HEK293 (cell line): ENCODE measurements at regions not wholly inside any gene's neighbourhood (a gene's known extent, or its start where the extent isn't known, plus 50 kb on each side); places are given as distances from the start of the nearest gene placed in this dataset.

Experiments
- CTCF ChIA-PET: fragments of 350-600 bp; formaldehyde crosslinking; extraction: SDS; loops from one replicate; lab custom pipeline; 2021; ENCODE audit warnings: antibody characterized with exemption; lab: Yijun Ruan, JAX
- POLR2A ChIA-PET: fragments of 300-600 bp; formaldehyde crosslinking; extraction: SDS; loops from one replicate; lab custom pipeline; 2020; ENCODE audit warnings: antibody characterized with exemption, inconsistent platforms; lab: Yijun Ruan, JAX
- H3K27ac ChIP-seq: fragments of 200-500 bp; sonication (Bioruptor generic); 2 replicates; pipeline ENCODE4 v1.5.1; 2014; ENCODE audit warnings: low read depth, low read length, control low read depth, inconsistent platforms; ENCODE audit errors: extremely low read depth
- H3K36me3 ChIP-seq, 2 experiments: fragments of 200-500 bp in 1 of 2; sonication (Bioruptor generic) in 1 of 2; 1 replicate in 1 of 2; 2 replicates in 1 of 2; pipeline ENCODE4 v1.5.1; 2014 to 2017; ENCODE audit warnings: inconsistent platforms in 2 of 2, low read length in 2 of 2; ENCODE audit not compliant: control insufficient read depth in 2 of 2, insufficient read depth in 1 of 2
- H3K4me1 ChIP-seq: fragments of 200-500 bp; sonication (Bioruptor generic); 2 replicates; pipeline ENCODE4 v1.5.1; 2014; ENCODE audit warnings: mild to moderate bottlenecking, low read length, inconsistent platforms; ENCODE audit not compliant: control insufficient read depth, insufficient read depth
- H3K4me3 ChIP-seq: 2 replicates; pipeline ENCODE4 v1.5.1; 2011; ENCODE audit warnings: low read depth, mild to moderate bottlenecking, control low read depth, low read length, moderate library complexity
- H3K9me3 ChIP-seq: fragments of 200-500 bp; sonication (Bioruptor generic); 2 replicates; pipeline ENCODE4 v1.5.1; 2014; ENCODE audit warnings: low read depth, low read length, inconsistent platforms; ENCODE audit not compliant: control insufficient read depth, insufficient read depth
- GFI1B ChIP-seq: fragments of 450-650 bp; formaldehyde crosslinking; IDR thresholded peaks from 2 replicates; pipeline ENCODE4 v1.5.1; 2016; ENCODE audit warnings: missing biosample characterization, missing genetic modification characterization
- SETDB1 ChIP-seq: IDR thresholded peaks from one replicate; pipeline ENCODE4 v1.6.1; 2017; ENCODE audit warnings: mild to moderate bottlenecking, low read length, moderate library complexity, mixed read lengths; ENCODE audit not compliant: insufficient read length
- SP2 ChIP-seq: fragments of 450-650 bp; formaldehyde crosslinking; IDR thresholded peaks from 2 replicates; pipeline ENCODE4 v1.5.1; 2016; ENCODE audit warnings: missing biosample characterization, missing genetic modification characterization
- SP7 ChIP-seq: fragments of 450-650 bp; formaldehyde crosslinking; IDR thresholded peaks from 2 replicates; pipeline ENCODE4 v1.5.1; 2016; ENCODE audit warnings: missing biosample characterization, missing genetic modification characterization
- TRIM28 ChIP-seq: IDR thresholded peaks from 2 replicates; pipeline ENCODE4 v1.6.1; 2011; ENCODE audit warnings: low read length, control low read depth, borderline replicate concordance
- WT1 ChIP-seq: fragments of 450-650 bp; formaldehyde crosslinking; IDR thresholded peaks from 2 replicates; pipeline ENCODE4 v1.5.1; 2016; ENCODE audit warnings: missing biosample characterization, missing genetic modification characterization
- ZBTB11 ChIP-seq: fragments of 450-650 bp; formaldehyde crosslinking; conservative IDR thresholded peaks from 2 replicates; pipeline ENCODE4 v1.5.1; 2016; ENCODE audit warnings: low read depth, missing biosample characterization, missing genetic modification characterization
- ZNF112 ChIP-seq: fragments of 450-650 bp; formaldehyde crosslinking; IDR thresholded peaks from 2 replicates; pipeline ENCODE4 v1.5.0; 2017; ENCODE audit warnings: missing biosample characterization, missing genetic modification characterization
- ZNF114 ChIP-seq: fragments of 450-650 bp; formaldehyde crosslinking; IDR thresholded peaks from 2 replicates; pipeline ENCODE4 v1.5.0; 2017; ENCODE audit warnings: missing biosample characterization, missing genetic modification characterization
- ZNF169 ChIP-seq: fragments of 450-650 bp; formaldehyde crosslinking; IDR thresholded peaks from 2 replicates; pipeline ENCODE4 v1.5.1; 2016; ENCODE audit warnings: missing biosample characterization, missing genetic modification characterization
- ZNF239 ChIP-seq: fragments of 450-650 bp; formaldehyde crosslinking; IDR thresholded peaks from 2 replicates; pipeline ENCODE4 v1.5.1; 2016; ENCODE audit warnings: missing biosample characterization, missing genetic modification characterization
- ZNF274 ChIP-seq, 2 experiments: fragments of 200-500 bp in 1 of 2; fragments of 450-650 bp in 1 of 2; sonication (Bioruptor generic) in 1 of 2; formaldehyde crosslinking in 1 of 2; IDR thresholded peaks; 2 replicates each; pipeline versions ENCODE4 v1.5.1 to v1.6.1; 2014 to 2016; ENCODE audit warnings: borderline replicate concordance in 1 of 2, inconsistent platforms in 1 of 2, low read length in 1 of 2, missing biosample characterization in 1 of 2, missing genetic modification characterization in 1 of 2
- ZNF292 ChIP-seq: fragments of 450-650 bp; formaldehyde crosslinking; IDR thresholded peaks from 2 replicates; pipeline ENCODE4 v1.5.1; 2016; ENCODE audit warnings: low read depth, missing biosample characterization, missing genetic modification characterization, borderline replicate concordance
- ZNF37A ChIP-seq: fragments of 450-650 bp; IDR thresholded peaks from 2 replicates; pipeline ENCODE4 v1.5.1; 2018; ENCODE audit warnings: missing biosample characterization, missing genetic modification characterization
- ZNF404 ChIP-seq: fragments of 450-650 bp; formaldehyde crosslinking; IDR thresholded peaks from 2 replicates; pipeline ENCODE4 v1.5.1; 2017; ENCODE audit warnings: missing biosample characterization, missing genetic modification characterization
- ZNF513 ChIP-seq: fragments of 450-650 bp; IDR thresholded peaks from 2 replicates; pipeline ENCODE4 v1.5.1; 2018; ENCODE audit warnings: missing biosample characterization, missing genetic modification characterization
- ZNF843 ChIP-seq: fragments of 450-650 bp; formaldehyde crosslinking; IDR thresholded peaks from 2 replicates; pipeline ENCODE4 v1.5.1; 2016; ENCODE audit warnings: missing biosample characterization, missing genetic modification characterization

GRCh38 chr6:16812993-16813392 is 51.7 kb upstream of the ATXN1 start:
- Histone ChIP-seq H3K27ac (no peak overlapping the region), H3K9me3 (no peaks in the 10 kb centered on the region), H3K4me3 (no peak overlapping the region)
- POLR2A ChIA-PET = no interaction called here
- TF ChIP-seq ZBTB11 = no peak
- no peak for TF ChIP-seq ZNF114 (tag by site-specific recombination)
- no peak for TF ChIP-seq ZNF513 (tag by site-specific recombination)
- TF ChIP-seq ZNF169 = no peak
- no peak for TF ChIP-seq WT1
- TF ChIP-seq TRIM28 = peak; percentile 23; the same call in 1 of the 2 replicates
- TF ChIP-seq SETDB1 = peak; percentile 39
- no peak for TF ChIP-seq SP7 (tag by site-specific recombination)
- TF ChIP-seq ZNF292 (tag by site-specific recombination) = no peak
- no peak for TF ChIP-seq SP2 (tag by site-specific recombination)
- no peak for TF ChIP-seq ZNF112 (tag by site-specific recombination)
- TF ChIP-seq, all 188 proteins: peak for 2
- no peaks in the 10 kb centered on the region for H3K4me1 ChIP-seq
- no peaks in the 10 kb centered on the region for H3K36me3 ChIP-seq
- CTCF ChIA-PET = interaction anchor here (0.6 to 2.1 kb wide), 3 partner anchors 49 to 1312 kb away, joined by 3 to 6 read pairs (median 3); no protein-coding TSS in a partner anchor

GRCh38 chr6:16811277-16811979 is 50.2 kb upstream of the ATXN1 start:
- Histone ChIP-seq H3K27ac (no peak overlapping the region), H3K4me1 (no peaks in the 10 kb centered on the region), H3K9me3 (no peaks in the 10 kb centered on the region), H3K36me3 (no peaks in the 10 kb centered on the region), H3K4me3 (no peak overlapping the region)
- TF ChIP-seq ZNF37A (no peak), ZNF843 (tag by site-specific recombination) (no peak), ZNF404 (tag by site-specific recombination) (no peak), ZNF274 (IDR thresholded peaks at IDR 0.05; ENCODE audit: low read length) (no peak), ZNF274 (tag by site-specific recombination; IDR thresholded peaks at IDR 0.05; ENCODE audit: borderline replicate concordance) (no peak), GFI1B (tag by site-specific recombination) (no peak), ZNF169 (no peak), ZNF292 (tag by site-specific recombination) (no peak), ZNF239 (no peak)
- ChIA-PET CTCF (no interaction called here), POLR2A (no interaction called here)
